OCI-LY3 (cell line): ENCODE measurements at regions not wholly inside any gene's neighbourhood (a gene's known extent, or its start where the extent isn't known, plus 50 kb on each side); places are given as distances from the start of the nearest gene placed in this dataset.

Experiments
- H2AFZ ChIP-seq: fragments of 200-600, 300-600 bp; shearing (Covaris generic); 2 replicates; pipeline ENCODE4 v1.6.0; 2014; ENCODE audit warnings: antibody characterized with exemption, low read depth, low read length
- H3K27ac ChIP-seq: fragments of 200-600, 300-600 bp; sonication (generic); 2 replicates; pipeline ENCODE4 v1.5.1; 2014; ENCODE audit warnings: mild to moderate bottlenecking, low read length, moderate library complexity, mixed read lengths
- H3K27me3 ChIP-seq: fragments of 200-600, 300-600 bp; sonication (generic); 2 replicates; pipeline ENCODE4 v1.6.1; 2014; ENCODE audit warnings: low read depth, low read length, mixed read lengths
- H3K36me3 ChIP-seq: fragments of 200-600, 300-600 bp; sonication (generic); replicated peaks from 2 replicates; pipeline ENCODE3; 2014; ENCODE audit warnings: low read depth, low read length, mixed read lengths
- H3K4me1 ChIP-seq: fragments of 300-600, 200-600 bp; sonication (generic); 2 replicates; pipeline ENCODE4 v1.6.1; 2014; ENCODE audit warnings: low read length, mixed read lengths
- H3K4me2 ChIP-seq: fragments of 200-600, 300-600 bp; sonication (generic); 2 replicates; pipeline ENCODE4 v1.6.1; 2014; ENCODE audit warnings: low read length, mixed read lengths
- H3K4me3 ChIP-seq: fragments of 300-600, 200-600 bp; sonication (generic); 2 replicates; pipeline ENCODE4 v1.5.1; 2014; ENCODE audit warnings: antibody characterized with exemption, mild to moderate bottlenecking, low read length, moderate library complexity
- H3K79me2 ChIP-seq: fragments of 300-600, 200-600 bp; shearing (Covaris generic); 2 replicates; pipeline ENCODE4 v1.6.1; 2014; ENCODE audit warnings: mild to moderate bottlenecking, low read length, mixed read lengths
- H3K9ac ChIP-seq: fragments of 300-600, 200-600 bp; shearing (Covaris generic); 2 replicates; pipeline ENCODE4 v1.6.0; 2014; ENCODE audit warnings: mild to moderate bottlenecking, low read length, moderate library complexity
- H3K9me3 ChIP-seq: fragments of 200-600, 300-600 bp; shearing (Covaris generic); 2 replicates; pipeline ENCODE4 v1.6.1; 2014; ENCODE audit warnings: low read length, mixed read lengths; ENCODE audit not compliant: insufficient read depth
- H4K20me1 ChIP-seq: fragments of 200-600, 300-600 bp; sonication (generic); 2 replicates; pipeline ENCODE4 v1.6.1; 2016; ENCODE audit warnings: low read length, mixed read lengths; ENCODE audit not compliant: insufficient read depth
- EZH2phosphoT487 ChIP-seq: fragments of 200-600 bp; shearing (Covaris generic); IDR thresholded peaks from 2 replicates; pipeline ENCODE4 v1.6.1; 2018; ENCODE audit warnings: antibody characterized with exemption, mixed run types, low read depth
- TF ChIP-seq, protein P1 (sequence below): fragments of 200-600, 300-600 bp; sonication (generic); IDR thresholded peaks from 2 replicates; pipeline ENCODE4 v1.5.1; 2014; ENCODE audit warnings: antibody characterized with exemption, low read length, low read depth

DNA sequence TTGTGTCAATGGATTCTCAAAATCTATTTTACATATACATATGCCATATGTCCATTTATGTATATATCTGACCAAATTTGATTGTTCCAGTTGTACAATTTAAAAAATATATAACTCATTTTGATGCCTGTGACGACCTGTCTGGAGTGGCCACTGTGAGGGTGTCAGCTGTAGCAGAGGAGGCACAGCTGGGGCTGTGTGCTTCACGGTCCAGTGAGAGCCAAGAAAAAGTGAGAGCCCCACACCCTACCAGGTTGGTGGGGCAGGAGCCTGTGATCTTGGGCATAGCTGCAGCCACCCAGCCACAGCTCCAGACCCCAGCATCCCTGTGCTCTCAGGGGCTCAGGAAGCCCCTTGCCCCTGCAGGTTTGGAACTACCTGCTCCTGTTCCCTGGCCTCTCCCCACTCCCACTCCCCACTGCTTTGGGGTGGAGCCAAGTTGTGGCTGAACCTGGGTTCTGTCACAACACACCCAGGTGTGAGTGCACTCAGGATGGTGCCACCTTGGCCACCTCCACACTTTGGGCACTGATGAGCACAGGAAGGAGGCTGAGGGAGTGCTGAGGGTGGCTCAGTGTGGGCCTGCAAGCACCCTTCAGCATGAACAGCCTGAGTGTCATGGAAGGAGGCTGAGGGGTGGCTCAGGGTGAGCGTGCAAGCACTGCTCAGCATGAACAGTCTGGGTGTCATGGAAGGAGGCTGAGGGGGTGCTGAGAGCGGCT is 161.1 kb upstream of the ROBO1 start:
- H4K20me1 ChIP-seq, result no peaks in the 10 kb centered on the region
- H3K4me2 ChIP-seq, result peak overlapping the region; percentile 3; the same call in 1 of the 2 replicates
- no peak overlapping the region for H2AFZ ChIP-seq
- no peaks in the 10 kb centered on the region for H3K79me2 ChIP-seq
- peaks cover 11% of the 10 kb centered on the region for H3K4me1 ChIP-seq
- no peaks in the 10 kb centered on the region for H3K27me3 ChIP-seq
- H3K9ac ChIP-seq, result no peak overlapping the region
- no peak overlapping the region for H3K27ac ChIP-seq
- H3K36me3 ChIP-seq, result no peaks in the 10 kb centered on the region
- no peaks in the 10 kb centered on the region for H3K9me3 ChIP-seq
- no peak overlapping the region for H3K4me3 ChIP-seq
- TF ChIP-seq, protein P1, sequence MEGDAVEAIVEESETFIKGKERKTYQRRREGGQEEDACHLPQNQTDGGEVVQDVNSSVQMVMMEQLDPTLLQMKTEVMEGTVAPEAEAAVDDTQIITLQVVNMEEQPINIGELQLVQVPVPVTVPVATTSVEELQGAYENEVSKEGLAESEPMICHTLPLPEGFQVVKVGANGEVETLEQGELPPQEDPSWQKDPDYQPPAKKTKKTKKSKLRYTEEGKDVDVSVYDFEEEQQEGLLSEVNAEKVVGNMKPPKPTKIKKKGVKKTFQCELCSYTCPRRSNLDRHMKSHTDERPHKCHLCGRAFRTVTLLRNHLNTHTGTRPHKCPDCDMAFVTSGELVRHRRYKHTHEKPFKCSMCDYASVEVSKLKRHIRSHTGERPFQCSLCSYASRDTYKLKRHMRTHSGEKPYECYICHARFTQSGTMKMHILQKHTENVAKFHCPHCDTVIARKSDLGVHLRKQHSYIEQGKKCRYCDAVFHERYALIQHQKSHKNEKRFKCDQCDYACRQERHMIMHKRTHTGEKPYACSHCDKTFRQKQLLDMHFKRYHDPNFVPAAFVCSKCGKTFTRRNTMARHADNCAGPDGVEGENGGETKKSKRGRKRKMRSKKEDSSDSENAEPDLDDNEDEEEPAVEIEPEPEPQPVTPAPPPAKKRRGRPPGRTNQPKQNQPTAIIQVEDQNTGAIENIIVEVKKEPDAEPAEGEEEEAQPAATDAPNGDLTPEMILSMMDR, result no peak
- TF ChIP-seq EZH2phosphoT487, result no peak

DNA sequence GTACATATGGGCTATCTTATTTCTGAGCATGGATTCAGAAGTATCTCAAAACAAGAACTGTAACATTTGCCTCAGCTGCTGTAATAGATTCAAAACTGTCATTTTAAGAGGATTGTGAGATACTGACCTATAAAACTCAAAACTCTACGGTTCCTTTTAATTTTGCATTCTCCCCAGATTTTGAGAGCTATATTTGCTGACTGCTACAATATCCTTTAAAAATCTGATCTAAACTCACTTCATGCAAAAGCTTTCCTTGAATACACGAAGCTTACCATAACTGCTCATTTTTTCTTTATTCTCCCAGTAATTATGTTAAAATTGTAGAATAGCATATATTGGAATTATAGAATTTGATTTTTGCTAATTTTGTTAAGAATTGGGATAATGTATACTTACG is 158.7 kb upstream of the ROBO1 start:
- H3K4me1 ChIP-seq, result peaks cover 11% of the 10 kb centered on the region
- H3K4me2 ChIP-seq, result no peak overlapping the region
- H3K4me3 ChIP-seq, result no peak overlapping the region
- no peaks in the 10 kb centered on the region for H3K27me3 ChIP-seq
- TF ChIP-seq, protein P1, result no peak
- TF ChIP-seq EZH2phosphoT487, result no peak
- no peaks in the 10 kb centered on the region for H3K9me3 ChIP-seq
- no peak overlapping the region for H3K9ac ChIP-seq
- no peaks in the 10 kb centered on the region for H3K79me2 ChIP-seq
- no peaks in the 10 kb centered on the region for H3K36me3 ChIP-seq
- H2AFZ ChIP-seq, result no peak overlapping the region
- H4K20me1 ChIP-seq, result no peaks in the 10 kb centered on the region
- H3K27ac ChIP-seq, result no peak overlapping the region

DNA sequence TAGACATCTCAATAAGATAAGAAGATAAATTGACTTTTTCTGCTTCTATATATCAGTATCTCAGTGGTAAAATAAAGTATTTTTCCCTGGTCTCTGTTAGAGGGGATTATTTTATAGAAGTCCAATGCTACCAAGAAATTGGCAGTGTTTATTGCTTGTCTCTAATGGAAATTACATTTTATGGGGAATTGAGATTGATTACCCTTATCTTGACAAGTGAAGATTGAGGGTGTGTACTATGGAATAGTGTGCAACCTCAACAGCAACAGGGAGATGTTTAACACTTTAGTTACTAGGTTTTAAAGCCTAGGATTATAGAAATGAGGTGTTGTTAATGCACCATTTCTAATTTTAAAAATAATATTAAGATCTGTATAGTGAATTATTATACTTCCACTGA is 154.8 kb upstream of the ROBO1 start:
- Histone ChIP-seq H3K79me2 (no peaks in the 10 kb centered on the region), H2AFZ (no peak overlapping the region), H4K20me1 (no peaks in the 10 kb centered on the region), H3K4me3 (no peak overlapping the region), H3K4me2 (no peak overlapping the region), H3K36me3 (no peaks in the 10 kb centered on the region), H3K9me3 (no peaks in the 10 kb centered on the region), H3K27ac (no peak overlapping the region), H3K9ac (no peak overlapping the region), H3K4me1 (no peaks in the 10 kb centered on the region), H3K27me3 (no peaks in the 10 kb centered on the region)
- TF ChIP-seq, protein P1, result no peak
- TF ChIP-seq EZH2phosphoT487, result no peak

DNA sequence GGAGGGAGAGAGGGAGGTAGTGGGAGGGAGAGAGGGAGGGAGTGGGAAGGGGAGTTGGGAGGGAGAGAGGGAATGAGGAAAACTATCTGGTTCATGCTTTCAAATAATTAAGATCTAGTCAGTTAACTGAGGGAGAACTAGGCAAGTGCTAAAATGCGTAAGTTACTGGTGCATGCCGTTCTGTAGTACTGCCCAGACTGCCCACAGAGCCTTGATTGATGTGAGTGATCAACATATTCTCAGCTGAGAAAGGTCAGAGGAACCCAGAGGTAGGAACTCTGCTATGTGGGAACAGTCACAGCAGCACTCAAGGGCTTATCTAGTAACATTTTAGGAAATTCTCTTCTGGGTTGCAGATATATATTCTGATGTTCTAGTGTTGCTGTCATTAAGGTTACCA is 149.8 kb upstream of the ROBO1 start:
- H3K4me3 ChIP-seq, result no peak overlapping the region
- H3K4me1 ChIP-seq, result no peaks in the 10 kb centered on the region
- H3K36me3 ChIP-seq, result no peaks in the 10 kb centered on the region
- no peak overlapping the region for H2AFZ ChIP-seq
- H3K9me3 ChIP-seq, result no peaks in the 10 kb centered on the region
- H3K4me2 ChIP-seq, result no peak overlapping the region
- no peaks in the 10 kb centered on the region for H3K79me2 ChIP-seq
- H3K27ac ChIP-seq, result no peak overlapping the region
- TF ChIP-seq, protein P1, result no peak
- TF ChIP-seq EZH2phosphoT487, result no peak
- H3K9ac ChIP-seq, result no peak overlapping the region
- H4K20me1 ChIP-seq, result no peaks in the 10 kb centered on the region
- H3K27me3 ChIP-seq, result no peaks in the 10 kb centered on the region
